MM.1S (cell line): ENCODE measurements at regions not wholly inside any gene's neighbourhood (a gene's known extent, or its start where the extent isn't known, plus 50 kb on each side); places are given as distances from the start of the nearest gene placed in this dataset.

Experiments used
- CTCF ChIP-seq: fragments of 300-600 bp; sonication (generic); IDR thresholded peaks from 2 replicates; pipeline ENCODE4 v1.5.1; 2016; ENCODE audit warnings: antibody characterized with exemption, low read length, mixed read lengths
- EZH2 ChIP-seq: fragments of 300-600 bp; sonication (generic); optimal IDR thresholded peaks from 2 replicates; pipeline ENCODE3; 2017; ENCODE audit warnings: low read depth, mild to moderate bottlenecking, antibody characterized with exemption, low read length, mixed read lengths
- EZH2phosphoT487 ChIP-seq: fragments of 300-600 bp; sonication (generic); IDR thresholded peaks from 2 replicates; pipeline ENCODE4 v1.6.1; 2018; ENCODE audit warnings: antibody characterized with exemption, low read length

DNA sequence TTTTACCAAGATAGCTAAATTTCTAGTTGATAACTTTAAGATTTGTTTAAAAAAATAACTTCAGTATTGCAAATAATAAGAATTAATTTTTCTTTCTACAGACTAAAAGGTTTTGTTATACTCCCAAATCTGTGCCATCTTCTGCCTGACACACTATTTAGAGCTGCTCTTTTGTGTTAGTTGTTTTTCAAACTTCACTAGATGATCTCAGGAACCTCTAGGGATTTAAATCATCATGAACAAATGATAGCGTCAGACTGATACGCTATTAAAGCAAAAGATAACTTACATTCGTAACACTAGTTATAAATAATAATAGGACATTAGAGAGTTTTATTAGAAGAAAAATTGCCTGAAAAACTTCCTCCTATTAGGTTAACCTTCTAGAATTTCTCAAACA, 243.1 kb upstream of the CXADR start:
- no peak for TF ChIP-seq EZH2phosphoT487
- TF ChIP-seq CTCF = no peak
- no peak for TF ChIP-seq EZH2
